ENCODE measurements at regions not wholly inside any gene's neighbourhood (a gene's known extent, or its start where the extent isn't known, plus 50 kb on each side); places are given as distances from the start of the nearest gene placed in this dataset.

- no peaks in the 10 kb centered on the region for H3K9me2 ChIP-seq (replicated peaks; ENCODE audit: insufficient read depth)
- no peak for DNase-seq (ENCODE audit: low spot score)
- no peaks in the 10 kb centered on the region for H3K79me2 ChIP-seq
- WGBS (ENCODE audit: low lambda C conversion rate, missing lambda C conversion rate), result 84% methylated on average over 1 of the region's 1 CpG
- no peaks in the 10 kb centered on the region for H3K36me3 ChIP-seq (replicated peaks; ENCODE audit: insufficient read depth, low read depth)
- H2AFZ ChIP-seq, result no peak overlapping the region
- no peaks in the 10 kb centered on the region for H3K4me1 ChIP-seq (ENCODE audit: insufficient read depth)
- H3K27me3 ChIP-seq, result no peaks in the 10 kb centered on the region
- no peak overlapping the region for H3K4me3 ChIP-seq
- H3K9me3 ChIP-seq (ENCODE audit: low read depth), result no peaks in the 10 kb centered on the region
- H3K4me2 ChIP-seq, result no peak overlapping the region
- TF ChIP-seq EZH2 (IDR thresholded peaks at IDR 0.05; ENCODE audit: borderline replicate concordance) (no peak), CTCF (IDR thresholded peaks at IDR 0.05; ENCODE audit: poor library complexity) (no peak), EZH2phosphoT487 (IDR thresholded peaks at IDR 0.05; ENCODE audit: low read depth, severe bottlenecking, unreplicated experiment) (no peak)
- H4K20me1 ChIP-seq (ENCODE audit: insufficient read depth, poor library complexity, severe bottlenecking), result no peaks in the 10 kb centered on the region
- no peak overlapping the region for H3K27ac ChIP-seq
These were observed 526.5 kb downstream of the FBXO15 start for GRCh38 chr18:73621091-73621490.

- no peak for DNase-seq (ENCODE audit: low spot score)
- Histone ChIP-seq H3K36me3 (replicated peaks; ENCODE audit: insufficient read depth, low read depth) (no peaks in the 10 kb centered on the region), H3K9me3 (ENCODE audit: low read depth) (no peaks in the 10 kb centered on the region), H2AFZ (no peak overlapping the region), H3K27ac (no peak overlapping the region), H3K9me2 (replicated peaks; ENCODE audit: insufficient read depth) (no peaks in the 10 kb centered on the region), H3K79me2 (no peaks in the 10 kb centered on the region), H4K20me1 (ENCODE audit: insufficient read depth, poor library complexity, severe bottlenecking) (no peaks in the 10 kb centered on the region), H3K4me2 (no peak overlapping the region), H3K4me3 (no peak overlapping the region), H3K27me3 (no peaks in the 10 kb centered on the region), H3K4me1 (ENCODE audit: insufficient read depth) (no peaks in the 10 kb centered on the region)
- TF ChIP-seq EZH2 (IDR thresholded peaks at IDR 0.05; ENCODE audit: borderline replicate concordance) (no peak), CTCF (IDR thresholded peaks at IDR 0.05; ENCODE audit: poor library complexity) (no peak), EZH2phosphoT487 (IDR thresholded peaks at IDR 0.05; ENCODE audit: low read depth, severe bottlenecking, unreplicated experiment) (no peak)
These were observed 529.7 kb downstream of the FBXO15 start for GRCh38 chr18:73617981-73618380.

- no peak for DNase-seq (ENCODE audit: low spot score)
- WGBS (ENCODE audit: low lambda C conversion rate, missing lambda C conversion rate), result 80% methylated on average over 3 of the region's 3 CpGs
- H2AFZ ChIP-seq, result no peak overlapping the region
- no peaks in the 10 kb centered on the region for H4K20me1 ChIP-seq (ENCODE audit: insufficient read depth, poor library complexity, severe bottlenecking)
- no peak for TF ChIP-seq CTCF (IDR thresholded peaks at IDR 0.05; ENCODE audit: poor library complexity)
- TF ChIP-seq EZH2phosphoT487 (IDR thresholded peaks at IDR 0.05; ENCODE audit: low read depth, severe bottlenecking, unreplicated experiment), result no peak
- no peak for TF ChIP-seq EZH2 (IDR thresholded peaks at IDR 0.05; ENCODE audit: borderline replicate concordance)
- H3K9me3 ChIP-seq (ENCODE audit: low read depth), result no peaks in the 10 kb centered on the region
- H3K4me2 ChIP-seq, result no peak overlapping the region
- no peak overlapping the region for H3K4me3 ChIP-seq
- H3K9me2 ChIP-seq (replicated peaks; ENCODE audit: insufficient read depth), result no peaks in the 10 kb centered on the region
- H3K79me2 ChIP-seq, result no peaks in the 10 kb centered on the region
- no peak overlapping the region for H3K27ac ChIP-seq
- no peaks in the 10 kb centered on the region for H3K27me3 ChIP-seq
- H3K36me3 ChIP-seq (replicated peaks; ENCODE audit: insufficient read depth, low read depth), result no peaks in the 10 kb centered on the region
- no peaks in the 10 kb centered on the region for H3K4me1 ChIP-seq (ENCODE audit: insufficient read depth)
These were observed 532.1 kb downstream of the FBXO15 start for GRCh38 chr18:73615506-73615905.

GRCh38 chr18:73614812-73615211 is 532.8 kb downstream of the FBXO15 start:
- H3K9me3 ChIP-seq (ENCODE audit: low read depth), result no peaks in the 10 kb centered on the region
- no peak for DNase-seq (ENCODE audit: low spot score)
- WGBS (ENCODE audit: low lambda C conversion rate, missing lambda C conversion rate), result 50% methylated on average over 1 of the region's 1 CpG
- H3K27ac ChIP-seq, result no peak overlapping the region
- no peaks in the 10 kb centered on the region for H3K79me2 ChIP-seq
- no peaks in the 10 kb centered on the region for H3K27me3 ChIP-seq
- no peaks in the 10 kb centered on the region for H3K9me2 ChIP-seq (replicated peaks; ENCODE audit: insufficient read depth)
- TF ChIP-seq EZH2 (IDR thresholded peaks at IDR 0.05; ENCODE audit: borderline replicate concordance) (no peak), EZH2phosphoT487 (IDR thresholded peaks at IDR 0.05; ENCODE audit: low read depth, severe bottlenecking, unreplicated experiment) (no peak), CTCF (IDR thresholded peaks at IDR 0.05; ENCODE audit: poor library complexity) (no peak)
- H3K4me3 ChIP-seq, result no peak overlapping the region
- no peaks in the 10 kb centered on the region for H3K36me3 ChIP-seq (replicated peaks; ENCODE audit: insufficient read depth, low read depth)
- H3K4me2 ChIP-seq, result no peak overlapping the region
- no peak overlapping the region for H2AFZ ChIP-seq
- H3K4me1 ChIP-seq (ENCODE audit: insufficient read depth), result no peaks in the 10 kb centered on the region
- no peaks in the 10 kb centered on the region for H4K20me1 ChIP-seq (ENCODE audit: insufficient read depth, poor library complexity, severe bottlenecking)

Measured in hepatocyte (in vitro differentiated cells).